PC-9 (cell line): ENCODE measurements at regions not wholly inside any gene's neighbourhood (a gene's known extent, or its start where the extent isn't known, plus 50 kb on each side); places are given as distances from the start of the nearest gene placed in this dataset.
"Not testable (repeated sequence)": the region's sequence is repeated elsewhere in the genome, so short reads cannot be mapped to it uniquely, and the experiment has no call there.

Experiments used
- BruUV-seq: library from RNA; stranded (reverse); fragments of 400-500 nt; replicated peaks from 2 replicates; lab custom pipeline; 2021; lab: Mats Ljungman, UMichigan
- CTCF ChIA-PET: fragments of 300-600 bp; sonication (Branson Sonifier 250); formaldehyde crosslinking; loops from one replicate; lab custom pipeline; 2022; ENCODE audit warnings: antibody characterized with exemption; lab: Charles Lee
- POLR2A ChIA-PET: fragments of 300-600 bp; sonication (Branson Sonifier 250); formaldehyde crosslinking; loops from one replicate; lab custom pipeline; 2022; ENCODE audit warnings: antibody characterized with exemption; ENCODE audit not compliant: unreplicated experiment; lab: Charles Lee
- DNase-seq, 2 experiments: peaks; one replicate each; pipeline versions ENCODE4 v3.0.0 to v3.0.0-alpha.2; 2015 to 2022; ENCODE audit warnings: mixed read lengths in 1 of 2
- H2AFZ ChIP-seq: fragments of 200-600 bp; sonication (generic); 2 replicates; pipeline ENCODE4 v1.8.1; 2017; ENCODE audit warnings: antibody characterized with exemption
- H3F3A ChIP-seq: fragments of 200-600 bp; sonication (generic); 2 replicates; pipeline ENCODE4 v1.8.1; 2017; ENCODE audit warnings: antibody characterized with exemption, mild to moderate bottlenecking, low read depth; ENCODE audit not compliant: insufficient read depth
- H3K27ac ChIP-seq: fragments of 200-600 bp; sonication (generic); 2 replicates; pipeline ENCODE4 v1.6.1; 2016; ENCODE audit warnings: mixed run types
- H3K27me3 ChIP-seq: fragments of 200-600 bp; sonication (generic); 2 replicates; pipeline ENCODE4 v1.6.1; 2016; ENCODE audit warnings: low read depth, mixed run types; ENCODE audit not compliant: insufficient read depth
- H3K36me3 ChIP-seq: fragments of 200-600 bp; sonication (generic); 2 replicates; pipeline ENCODE4 v1.6.1; 2016; ENCODE audit warnings: low read depth, mixed run types
- H3K4me1 ChIP-seq: fragments of 200-600 bp; sonication (generic); replicated peaks from 2 replicates; pipeline ENCODE4 v1.6.1; 2016; ENCODE audit warnings: mixed run types; ENCODE audit not compliant: insufficient read depth
- H3K4me2 ChIP-seq: fragments of 200-600 bp; sonication (generic); 2 replicates; pipeline ENCODE4 v1.6.1; 2017; ENCODE audit warnings: mixed run types
- H3K4me3 ChIP-seq: fragments of 200-600 bp; sonication (generic); 2 replicates; pipeline ENCODE4 v1.6.1; 2016; ENCODE audit warnings: mixed run types
- H3K79me2 ChIP-seq: fragments of 200-600 bp; sonication (generic); 2 replicates; pipeline ENCODE4 v1.6.1; 2017; ENCODE audit warnings: low read depth, mixed run types
- H3K9me2 ChIP-seq: fragments of 200-600 bp; sonication (generic); 2 replicates; pipeline ENCODE4 v1.8.1; 2017; ENCODE audit warnings: mild to moderate bottlenecking; ENCODE audit not compliant: insufficient read depth
- H3K9me3 ChIP-seq: fragments of 200-600 bp; sonication (generic); 2 replicates; pipeline ENCODE4 v1.8.1; 2016; ENCODE audit warnings: low read depth; ENCODE audit not compliant: insufficient read depth
- H4K20me1 ChIP-seq: fragments of 200-600 bp; sonication (generic); 2 replicates; pipeline ENCODE4 v1.8.1; 2017; ENCODE audit not compliant: insufficient read depth
- intact Hi-C: fragments of 100-400 bp; cut with micrococcal nuclease; formaldehyde crosslinking; loops from one replicate; pipeline ENCODE4 v1.10.0; 2022; ENCODE audit not compliant: unreplicated experiment

DNA sequence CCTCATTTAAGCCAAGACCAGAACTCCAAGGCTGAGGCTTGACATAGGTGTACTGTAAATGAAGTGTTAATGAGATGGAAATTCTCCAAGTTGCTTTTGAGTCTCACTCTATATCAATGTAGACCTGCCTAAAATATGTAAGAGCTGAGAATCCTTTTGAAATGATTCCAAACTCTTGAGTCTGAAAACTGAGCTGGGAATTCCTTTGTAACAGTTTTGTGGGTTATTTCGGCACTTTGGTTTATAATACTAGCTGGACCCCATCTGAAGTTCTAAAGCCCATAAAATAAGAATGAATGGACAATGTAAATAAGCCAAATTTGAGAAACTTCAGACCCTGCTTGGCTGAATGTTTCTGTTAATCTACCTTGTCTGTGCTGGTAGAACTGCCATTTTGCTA is 558.9 kb downstream of the TTLL7 start:
- H4K20me1 ChIP-seq, H3K9me2 ChIP-seq, DNase-seq, H3K9me3 ChIP-seq, CTCF ChIA-PET, H3K4me3 ChIP-seq, H3K4me1 ChIP-seq, H2AFZ ChIP-seq, H3K36me3 ChIP-seq, H3K4me2 ChIP-seq, POLR2A ChIA-PET, H3F3A ChIP-seq, H3K27me3 ChIP-seq, H3K27ac ChIP-seq, H3K79me2 ChIP-seq, BruUV-seq, intact Hi-C loops: not testable (repeated sequence)

DNA sequence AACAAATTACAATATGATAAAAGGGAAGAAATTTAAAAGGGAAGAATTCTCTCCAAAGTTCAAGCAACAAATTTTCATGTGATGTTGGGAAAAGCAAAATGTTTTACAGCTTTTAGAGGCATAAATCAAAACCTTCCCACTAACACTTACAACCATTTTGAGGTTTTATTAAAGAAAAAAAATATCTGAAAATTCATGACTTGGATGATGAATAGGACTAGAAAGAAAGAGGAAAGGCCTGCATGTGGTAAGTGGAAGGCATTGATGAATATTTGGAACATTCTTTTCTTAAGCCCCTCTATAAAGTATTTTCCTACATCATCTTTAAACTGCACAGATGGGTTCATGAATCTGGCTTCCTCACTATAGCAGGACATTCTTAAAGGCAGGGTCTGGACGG is 560.6 kb downstream of the TTLL7 start:
- H4K20me1 ChIP-seq, H3K4me1 ChIP-seq, BruUV-seq, H3K9me2 ChIP-seq, DNase-seq, H3K4me3 ChIP-seq, POLR2A ChIA-PET, H3K36me3 ChIP-seq, H3K9me3 ChIP-seq, H3K27me3 ChIP-seq, H3K27ac ChIP-seq, H3K4me2 ChIP-seq, H3F3A ChIP-seq, H3K79me2 ChIP-seq, intact Hi-C loops, CTCF ChIA-PET, H2AFZ ChIP-seq: not testable (repeated sequence)

DNA sequence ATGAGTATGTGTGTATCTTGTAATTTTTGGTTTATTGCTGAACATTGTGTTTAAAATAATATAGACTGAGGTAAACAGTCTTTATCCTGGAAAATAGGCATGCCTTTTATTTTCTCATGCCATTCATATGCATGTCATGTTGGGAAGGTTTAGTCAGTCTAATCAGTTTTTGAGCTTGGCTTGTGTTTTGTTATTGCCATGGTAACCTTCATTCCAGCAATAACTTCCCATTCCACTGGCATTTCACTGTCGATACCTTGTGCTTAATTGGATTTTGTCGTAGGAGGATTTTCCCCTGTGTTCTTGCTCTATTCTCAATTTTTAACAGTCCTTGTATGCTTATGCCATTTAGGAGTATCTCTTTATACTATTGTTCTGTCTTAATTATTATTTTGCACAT is 563.6 kb downstream of the TTLL7 start:
- H3K79me2 ChIP-seq, H3K4me1 ChIP-seq, H2AFZ ChIP-seq, BruUV-seq, POLR2A ChIA-PET, H3K36me3 ChIP-seq, H3K27me3 ChIP-seq, H4K20me1 ChIP-seq, H3K27ac ChIP-seq, H3K4me3 ChIP-seq, DNase-seq, H3K9me2 ChIP-seq, intact Hi-C loops, CTCF ChIA-PET, H3F3A ChIP-seq, H3K4me2 ChIP-seq, H3K9me3 ChIP-seq: not testable (repeated sequence)

DNA sequence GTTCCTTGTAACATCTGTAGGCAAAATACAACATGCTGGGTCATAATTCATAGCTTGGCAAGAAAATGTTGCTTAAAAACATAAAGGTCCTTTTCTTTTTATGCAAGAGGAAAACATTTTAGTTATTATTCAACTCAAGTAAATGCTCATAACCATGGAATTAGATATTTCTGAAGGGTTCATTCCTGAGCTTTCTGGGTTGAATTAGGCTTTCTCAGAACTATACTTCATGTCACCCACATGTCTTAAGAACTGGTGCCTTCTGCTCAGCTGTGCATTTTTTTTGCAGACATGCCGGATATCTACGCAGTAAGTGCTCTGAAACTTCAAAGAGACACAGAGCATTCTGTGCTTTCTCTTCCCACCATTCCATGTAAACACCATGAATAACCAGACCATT is 571.4 kb downstream of the TTLL7 start:
- H3K27ac ChIP-seq, H3K36me3 ChIP-seq, POLR2A ChIA-PET, H3K4me2 ChIP-seq, H3K4me1 ChIP-seq, H3K9me3 ChIP-seq, BruUV-seq, H3K79me2 ChIP-seq, H3K4me3 ChIP-seq, DNase-seq, H3K9me2 ChIP-seq, H2AFZ ChIP-seq, H3K27me3 ChIP-seq, H4K20me1 ChIP-seq, intact Hi-C loops, H3F3A ChIP-seq, CTCF ChIA-PET: not testable (repeated sequence)

DNA sequence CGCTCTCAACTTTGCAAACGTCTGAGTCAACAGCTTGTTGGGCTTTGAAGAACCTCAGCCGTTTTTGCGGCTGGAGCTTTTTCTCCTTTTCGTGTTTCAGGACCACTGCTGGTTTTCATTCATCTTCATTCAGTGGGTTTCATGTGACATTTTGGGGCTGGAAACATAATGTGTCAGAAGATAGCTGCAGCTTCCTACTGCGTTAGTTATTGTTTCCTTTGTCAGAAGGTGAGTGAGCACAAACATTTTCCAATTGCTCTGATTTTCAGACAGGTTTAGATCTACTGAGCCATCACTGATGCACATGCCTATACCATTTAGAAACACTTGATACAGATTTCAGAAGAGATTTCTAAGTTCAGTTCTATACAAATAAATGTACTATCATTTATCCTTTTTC is 575.5 kb downstream of the TTLL7 start:
- POLR2A ChIA-PET, H3K9me2 ChIP-seq, H3K27me3 ChIP-seq, H3K9me3 ChIP-seq, H3K79me2 ChIP-seq, H3K36me3 ChIP-seq, CTCF ChIA-PET, H3K4me2 ChIP-seq, H3K4me1 ChIP-seq, H3F3A ChIP-seq, H4K20me1 ChIP-seq, intact Hi-C loops, H3K4me3 ChIP-seq, DNase-seq, BruUV-seq, H2AFZ ChIP-seq, H3K27ac ChIP-seq: not testable (repeated sequence)
